NCI-H748 (cell line): ENCODE measurements at regions not wholly inside any gene's neighbourhood (a gene's known extent, or its start where the extent isn't known, plus 50 kb on each side); places are given as distances from the start of the nearest gene placed in this dataset.

Experiments used
- DNase-seq: peaks from one replicate; lab custom pipeline; 2025; ENCODE audit not compliant: unreplicated experiment; lab: John Stamatoyannopoulos, UW

- no peak for DNase-seq
Measured at GRCh38 chr11:109343242-109343641, 78.7 kb upstream of the C11orf87 start.

GRCh38 chr11:109347304-109347703, 74.7 kb upstream of the C11orf87 start:
- no peak for DNase-seq

- DNase-seq, result no peak
Measured at GRCh38 chr11:109349276-109350080, 72.5 kb upstream of the C11orf87 start.

- no peak for DNase-seq
Measured at GRCh38 chr11:109350091-109350490, 71.9 kb upstream of the C11orf87 start.

GRCh38 chr11:109362059-109362458, 59.9 kb upstream of the C11orf87 start:
- DNase-seq, result no peak

- DNase-seq, result no peak
Measured at GRCh38 chr11:109363682-109364081, 58.3 kb upstream of the C11orf87 start.

GRCh38 chr11:109364851-109365250, 57.1 kb upstream of the C11orf87 start:
- no peak for DNase-seq

- no peak for DNase-seq
Measured at GRCh38 chr11:109371444-109372176, 50.4 kb upstream of the C11orf87 start.
